H9 (cell line): ENCODE measurements at regions not wholly inside any gene's neighbourhood (a gene's known extent, or its start where the extent isn't known, plus 50 kb on each side); places are given as distances from the start of the nearest gene placed in this dataset.

Source experiments
- DNase-seq: peaks from one replicate; pipeline ENCODE4 v3.0.0-alpha.2; 2017
- H2AFZ ChIP-seq: one replicate; pipeline ENCODE4 v1.6.1; 2013; ENCODE audit warnings: mild to moderate bottlenecking, low read length, control low read depth, moderate library complexity
- H2AK5ac ChIP-seq: 2 replicates; pipeline ENCODE4 v1.6.1; 2013; ENCODE audit warnings: low read length, control low read depth, mixed read lengths; ENCODE audit not compliant: insufficient read length
- H2BK120ac ChIP-seq: one replicate; pipeline ENCODE4 v1.6.1; 2013; ENCODE audit warnings: low read depth, mild to moderate bottlenecking, low read length, control low read depth, inconsistent platforms; ENCODE audit not compliant: poor library complexity, severe bottlenecking
- H2BK12ac ChIP-seq: 2 replicates; pipeline ENCODE4 v1.6.1; 2013; ENCODE audit warnings: low read length, control low read depth, mixed read lengths, low read depth; ENCODE audit not compliant: insufficient read length
- H2BK15ac ChIP-seq: 2 replicates; pipeline ENCODE4 v1.6.1; 2013; ENCODE audit warnings: low read depth, low read length, control low read depth
- H2BK20ac ChIP-seq: one replicate; pipeline ENCODE4 v1.6.1; 2013; ENCODE audit warnings: low read depth, mild to moderate bottlenecking, low read length, control low read depth, inconsistent platforms; ENCODE audit not compliant: poor library complexity, severe bottlenecking
- H2BK5ac ChIP-seq: 2 replicates; pipeline ENCODE4 v1.6.1; 2013; ENCODE audit warnings: low read length, control low read depth, mixed read lengths; ENCODE audit not compliant: insufficient read length
- H3K14ac ChIP-seq: 2 replicates; pipeline ENCODE4 v1.6.1; 2013; ENCODE audit warnings: low read length, control low read depth; ENCODE audit not compliant: insufficient read depth
- H3K18ac ChIP-seq: 2 replicates; pipeline ENCODE4 v1.6.1; 2013; ENCODE audit warnings: low read depth, mild to moderate bottlenecking, mixed read lengths, low read length, control low read depth; ENCODE audit not compliant: insufficient read length
- H3K23ac ChIP-seq: 2 replicates; pipeline ENCODE4 v1.6.1; 2013; ENCODE audit warnings: low read length, control low read depth, mixed read lengths, low read depth; ENCODE audit not compliant: insufficient read length
- H3K23me2 ChIP-seq: 2 replicates; pipeline ENCODE4 v1.6.1; 2013; ENCODE audit warnings: low read depth, mild to moderate bottlenecking, mixed read lengths, low read length, control low read depth; ENCODE audit not compliant: insufficient read length, poor library complexity, severe bottlenecking
- H3K27ac ChIP-seq: 2 replicates; pipeline ENCODE4 v1.5.1; 2013; ENCODE audit warnings: low read length, control low read depth, mixed read lengths, low read depth; ENCODE audit not compliant: insufficient read length
- H3K27me3 ChIP-seq: 2 replicates; pipeline ENCODE4 v1.6.1; 2013; ENCODE audit warnings: low read length, control low read depth, inconsistent platforms; ENCODE audit not compliant: insufficient read depth
- H3K4ac ChIP-seq: 2 replicates; pipeline ENCODE4 v1.6.1; 2013; ENCODE audit warnings: low read depth, mild to moderate bottlenecking, control low read depth, inconsistent platforms, low read length, moderate library complexity
- H3K4me1 ChIP-seq: 2 replicates; pipeline ENCODE4 v1.6.1; 2013; ENCODE audit warnings: low read length, control low read depth, inconsistent platforms; ENCODE audit not compliant: insufficient read depth
- H3K4me2 ChIP-seq: 2 replicates; pipeline ENCODE4 v1.6.1; 2013; ENCODE audit warnings: low read length, control low read depth, mixed read lengths; ENCODE audit not compliant: insufficient read length, insufficient read depth
- H3K56ac ChIP-seq: 2 replicates; pipeline ENCODE4 v1.6.1; 2013; ENCODE audit warnings: low read depth, mild to moderate bottlenecking, mixed read lengths, low read length, control low read depth; ENCODE audit not compliant: insufficient read length
- H3K79me1 ChIP-seq: 2 replicates; pipeline ENCODE4 v1.6.1; 2013; ENCODE audit warnings: low read depth, mild to moderate bottlenecking, moderate library complexity, low read length, control low read depth, inconsistent platforms; ENCODE audit not compliant: insufficient read depth, poor library complexity, severe bottlenecking
- H3K79me2 ChIP-seq: 2 replicates; pipeline ENCODE4 v1.6.1; 2013; ENCODE audit warnings: low read length, control low read depth, inconsistent platforms; ENCODE audit not compliant: insufficient read depth
- H3K9ac ChIP-seq: 2 replicates; pipeline ENCODE4 v1.6.1; 2013; ENCODE audit warnings: low read length, control low read depth, mixed read lengths; ENCODE audit not compliant: insufficient read length; ENCODE audit errors: extremely low read depth
- H3K9me3 ChIP-seq: one replicate; pipeline ENCODE4 v1.6.1; 2013; ENCODE audit warnings: low read depth, low read length, inconsistent platforms; ENCODE audit not compliant: control insufficient read depth
- H3T11ph ChIP-seq: one replicate; pipeline ENCODE4 v1.6.1; 2013; ENCODE audit warnings: mild to moderate bottlenecking, low read length, control low read depth, inconsistent platforms
- H4K20me1 ChIP-seq: one replicate; pipeline ENCODE4 v1.6.1; 2013; ENCODE audit not compliant: control insufficient read depth, insufficient read length, insufficient read depth
- H4K5ac ChIP-seq: 2 replicates; pipeline ENCODE4 v1.6.1; 2013; ENCODE audit warnings: low read depth, mild to moderate bottlenecking, mixed read lengths, low read length, control low read depth; ENCODE audit not compliant: insufficient read length
- H4K8ac ChIP-seq: replicated peaks from 2 replicates; pipeline ENCODE4 v1.6.1; 2013; ENCODE audit warnings: low read length, control low read depth, mixed read lengths, low read depth; ENCODE audit not compliant: insufficient read length
- H4K91ac ChIP-seq: 2 replicates; pipeline ENCODE4 v1.6.1; 2013; ENCODE audit warnings: low read depth, mild to moderate bottlenecking, moderate library complexity, mixed read lengths, low read length, control low read depth; ENCODE audit not compliant: insufficient read length
- H3K27ac Mint-ChIP-seq, 3 experiments: 2 replicates in 2 of 3; 3 replicates in 1 of 3; pipeline ENCODE4 v1.8.0; 2020 to 2021; ENCODE audit warnings: mixed read lengths in 3 of 3, mild to moderate bottlenecking in 1 of 3, moderate library complexity in 1 of 3
- H3K27me3 Mint-ChIP-seq: 2 replicates; pipeline ENCODE4 v1.8.0; 2021; ENCODE audit warnings: low read depth, mild to moderate bottlenecking, moderate library complexity, mixed read lengths
- H3K36me3 Mint-ChIP-seq, 3 experiments: 2 replicates in 2 of 3; 3 replicates in 1 of 3; pipeline ENCODE4 v1.8.0; 2020 to 2021; ENCODE audit warnings: low read depth in 3 of 3, mixed read lengths in 3 of 3; ENCODE audit not compliant: insufficient read depth in 1 of 3
- H3K4me1 Mint-ChIP-seq, 2 experiments: 2 replicates each; pipeline ENCODE4 v1.8.0; 2020; ENCODE audit warnings: mixed read lengths in 2 of 2
- H3K4me3 Mint-ChIP-seq, 2 experiments: 2 replicates in 1 of 2; 3 replicates in 1 of 2; pipeline ENCODE4 v1.8.0; 2020 to 2021; ENCODE audit warnings: mild to moderate bottlenecking in 2 of 2, mixed read lengths in 2 of 2, moderate library complexity in 1 of 2
- H3K9me3 Mint-ChIP-seq, 2 experiments: 2 replicates in 1 of 2; 3 replicates in 1 of 2; pipeline ENCODE4 v1.8.0; 2020; ENCODE audit warnings: mild to moderate bottlenecking in 2 of 2, mixed read lengths in 2 of 2, moderate library complexity in 1 of 2
- WGBS: extraction: QIAGEN DNeasy Blood & Tissue Kit; methylation state at CpG from one replicate; pipeline ENCODE4 v1.1.7; 2013; ENCODE audit warnings: missing lambda C conversion rate, low lambda C conversion rate, mixed read lengths; ENCODE audit not compliant: insufficient read length; ENCODE audit errors: extremely low coverage; 5-methylcytosine and 5-hydroxymethylcytosine counted together
- TF ChIP-seq, protein P1 (sequence below): fragments of 200-600 bp; sonication (generic); conservative IDR thresholded peaks from 3 replicates; pipeline ENCODE4 v1.8.0; 2021; ENCODE audit warnings: antibody characterized with exemption, mild to moderate bottlenecking

DNA sequence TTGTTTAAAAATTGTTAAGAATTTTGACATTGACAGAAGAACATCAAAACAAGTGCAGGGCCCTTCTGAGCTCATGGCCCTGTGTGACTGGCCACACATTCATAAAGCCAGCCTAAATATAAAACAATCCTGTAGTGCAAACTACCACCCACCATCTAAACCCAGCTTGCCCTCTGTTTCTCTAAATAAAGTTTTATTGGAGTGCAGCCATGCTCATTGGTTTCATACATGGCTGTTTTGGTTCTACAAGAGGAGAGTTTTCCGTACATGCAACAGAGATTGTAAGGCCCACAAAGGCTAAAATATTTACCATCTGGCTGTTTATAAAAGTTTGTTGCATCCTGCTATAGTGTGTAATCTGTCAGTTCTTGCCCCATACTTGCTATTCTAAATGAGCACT is 54.6 kb upstream of the TRIM24 start:
- Histone ChIP-seq H3K4me2 (no peak overlapping the region), H2BK5ac (no peak overlapping the region), H3K9me3 (no peaks in the 10 kb centered on the region), H4K5ac (no peak overlapping the region), H3K4me1 (no peaks in the 10 kb centered on the region), H3T11ph (no peak overlapping the region), H3K56ac (no peak overlapping the region), H3K14ac (no peak overlapping the region), H3K79me2 (no peaks in the 10 kb centered on the region), H2BK120ac (no peak overlapping the region), H3K23me2 (no peaks in the 10 kb centered on the region), H2BK15ac (no peak overlapping the region), H3K23ac (no peak overlapping the region), H3K9ac (no peak overlapping the region), H3K79me1 (no peaks in the 10 kb centered on the region), H2AFZ (no peak overlapping the region), H4K8ac (no peak overlapping the region), H4K20me1 (no peaks in the 10 kb centered on the region), H4K91ac (no peak overlapping the region), H2BK20ac (no peak overlapping the region), H3K27me3 (no peaks in the 10 kb centered on the region), H2BK12ac (no peak overlapping the region), H3K18ac (no peak overlapping the region), H2AK5ac (no peak overlapping the region), H3K27ac (no peak overlapping the region), H3K4ac (no peak overlapping the region)
- DNase-seq, result no peak
- no peak overlapping the region for H3K27ac Mint-ChIP-seq
- H3K4me3 Mint-ChIP-seq, result no peak overlapping the region
- peaks cover 6 to 10% of the 10 kb centered on the region in 2 experiments for H3K4me1 Mint-ChIP-seq
- H3K36me3 Mint-ChIP-seq, result peaks cover 0 to 1% (median 0%) of the 10 kb centered on the region in 3 experiments; a peak in 3 of 7 replicates
- peaks cover 0 to 2% of the 10 kb centered on the region in 2 experiments; a peak in 1 of 5 replicates for H3K9me3 Mint-ChIP-seq
- H3K27me3 Mint-ChIP-seq, result no peaks in the 10 kb centered on the region
- WGBS, result no CpG with 5 or more reads among the region's 1 CpG
- TF ChIP-seq, protein P1, sequence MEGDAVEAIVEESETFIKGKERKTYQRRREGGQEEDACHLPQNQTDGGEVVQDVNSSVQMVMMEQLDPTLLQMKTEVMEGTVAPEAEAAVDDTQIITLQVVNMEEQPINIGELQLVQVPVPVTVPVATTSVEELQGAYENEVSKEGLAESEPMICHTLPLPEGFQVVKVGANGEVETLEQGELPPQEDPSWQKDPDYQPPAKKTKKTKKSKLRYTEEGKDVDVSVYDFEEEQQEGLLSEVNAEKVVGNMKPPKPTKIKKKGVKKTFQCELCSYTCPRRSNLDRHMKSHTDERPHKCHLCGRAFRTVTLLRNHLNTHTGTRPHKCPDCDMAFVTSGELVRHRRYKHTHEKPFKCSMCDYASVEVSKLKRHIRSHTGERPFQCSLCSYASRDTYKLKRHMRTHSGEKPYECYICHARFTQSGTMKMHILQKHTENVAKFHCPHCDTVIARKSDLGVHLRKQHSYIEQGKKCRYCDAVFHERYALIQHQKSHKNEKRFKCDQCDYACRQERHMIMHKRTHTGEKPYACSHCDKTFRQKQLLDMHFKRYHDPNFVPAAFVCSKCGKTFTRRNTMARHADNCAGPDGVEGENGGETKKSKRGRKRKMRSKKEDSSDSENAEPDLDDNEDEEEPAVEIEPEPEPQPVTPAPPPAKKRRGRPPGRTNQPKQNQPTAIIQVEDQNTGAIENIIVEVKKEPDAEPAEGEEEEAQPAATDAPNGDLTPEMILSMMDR, result no peak
